ENCODE measurements at regions not wholly inside any gene's neighbourhood (a gene's known extent, or its start where the extent isn't known, plus 50 kb on each side); places are given as distances from the start of the nearest gene placed in this dataset.

DNA sequence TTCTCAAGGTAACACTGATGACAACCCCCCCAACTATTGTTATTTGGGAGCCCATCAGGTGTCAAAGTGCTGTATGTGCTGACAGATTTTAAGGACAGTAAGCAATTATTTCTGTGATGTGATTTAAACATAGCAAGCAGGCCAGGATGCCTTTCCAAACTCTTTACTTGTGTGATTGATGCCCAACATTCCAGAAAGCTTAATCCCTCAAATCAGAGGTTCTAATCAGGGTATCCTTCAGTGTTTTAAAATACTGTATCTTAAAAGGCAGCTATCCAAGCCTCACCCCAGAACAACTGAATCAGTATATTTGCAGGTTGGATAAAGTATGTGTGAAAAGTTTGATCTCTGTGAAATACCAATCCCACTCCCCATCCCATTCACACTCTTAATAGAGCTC, 119.7 kb downstream of the GASK1B start:
- TF ChIP-seq ZNF548 (tag by site-specific recombination; IDR thresholded peaks at IDR 0.05) (no peak), ZNF146 (tag by site-specific recombination; IDR thresholded peaks at IDR 0.05) (no peak), ZNF555 (tag by site-specific recombination; conservative IDR thresholded peaks at IDR 0.05) (no peak), SALL2 (tag by site-specific recombination; IDR thresholded peaks at IDR 0.05; ENCODE audit: borderline replicate concordance) (no peak), MEIS1 (CRISPR knock-in tag; IDR thresholded peaks at IDR 0.05; ENCODE audit: borderline replicate concordance) (no peak), ZNF626 (tag by site-specific recombination; IDR thresholded peaks at IDR 0.05) (no peak), ZNF585B (tag by site-specific recombination; IDR thresholded peaks at IDR 0.05) (no peak), ZNF426 (tag by site-specific recombination; IDR thresholded peaks at IDR 0.05) (no peak)
- TF ChIP-seq, protein P1, sequence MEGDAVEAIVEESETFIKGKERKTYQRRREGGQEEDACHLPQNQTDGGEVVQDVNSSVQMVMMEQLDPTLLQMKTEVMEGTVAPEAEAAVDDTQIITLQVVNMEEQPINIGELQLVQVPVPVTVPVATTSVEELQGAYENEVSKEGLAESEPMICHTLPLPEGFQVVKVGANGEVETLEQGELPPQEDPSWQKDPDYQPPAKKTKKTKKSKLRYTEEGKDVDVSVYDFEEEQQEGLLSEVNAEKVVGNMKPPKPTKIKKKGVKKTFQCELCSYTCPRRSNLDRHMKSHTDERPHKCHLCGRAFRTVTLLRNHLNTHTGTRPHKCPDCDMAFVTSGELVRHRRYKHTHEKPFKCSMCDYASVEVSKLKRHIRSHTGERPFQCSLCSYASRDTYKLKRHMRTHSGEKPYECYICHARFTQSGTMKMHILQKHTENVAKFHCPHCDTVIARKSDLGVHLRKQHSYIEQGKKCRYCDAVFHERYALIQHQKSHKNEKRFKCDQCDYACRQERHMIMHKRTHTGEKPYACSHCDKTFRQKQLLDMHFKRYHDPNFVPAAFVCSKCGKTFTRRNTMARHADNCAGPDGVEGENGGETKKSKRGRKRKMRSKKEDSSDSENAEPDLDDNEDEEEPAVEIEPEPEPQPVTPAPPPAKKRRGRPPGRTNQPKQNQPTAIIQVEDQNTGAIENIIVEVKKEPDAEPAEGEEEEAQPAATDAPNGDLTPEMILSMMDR (tag by site-specific recombination; IDR thresholded peaks at IDR 0.05) = no peak
- TF ChIP-seq, protein P2, sequence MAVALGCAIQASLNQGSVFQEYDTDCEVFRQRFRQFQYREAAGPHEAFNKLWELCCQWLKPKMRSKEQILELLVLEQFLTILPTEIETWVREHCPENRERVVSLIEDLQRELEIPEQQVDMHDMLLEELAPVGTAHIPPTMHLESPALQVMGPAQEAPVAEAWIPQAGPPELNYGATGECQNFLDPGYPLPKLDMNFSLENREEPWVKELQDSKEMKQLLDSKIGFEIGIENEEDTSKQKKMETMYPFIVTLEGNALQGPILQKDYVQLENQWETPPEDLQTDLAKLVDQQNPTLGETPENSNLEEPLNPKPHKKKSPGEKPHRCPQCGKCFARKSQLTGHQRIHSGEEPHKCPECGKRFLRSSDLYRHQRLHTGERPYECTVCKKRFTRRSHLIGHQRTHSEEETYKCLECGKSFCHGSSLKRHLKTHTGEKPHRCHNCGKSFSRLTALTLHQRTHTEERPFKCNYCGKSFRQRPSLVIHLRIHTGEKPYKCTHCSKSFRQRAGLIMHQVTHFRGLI (tag by site-specific recombination; IDR thresholded peaks at IDR 0.05) = no peak
- TF ChIP-seq, protein P3, sequence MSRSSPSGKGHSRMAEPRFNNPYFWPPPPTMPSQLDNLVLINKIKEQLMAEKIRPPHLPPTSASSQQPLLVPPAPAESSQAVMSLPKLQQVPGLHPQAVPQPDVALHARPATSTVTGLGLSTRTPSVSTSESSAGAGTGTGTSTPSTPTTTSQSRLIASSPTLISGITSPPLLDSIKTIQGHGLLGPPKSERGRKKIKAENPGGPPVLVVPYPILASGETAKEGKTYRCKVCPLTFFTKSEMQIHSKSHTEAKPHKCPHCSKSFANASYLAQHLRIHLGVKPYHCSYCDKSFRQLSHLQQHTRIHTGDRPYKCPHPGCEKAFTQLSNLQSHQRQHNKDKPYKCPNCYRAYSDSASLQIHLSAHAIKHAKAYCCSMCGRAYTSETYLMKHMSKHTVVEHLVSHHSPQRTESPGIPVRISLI (tag by site-specific recombination; IDR thresholded peaks at IDR 0.05) = no peak
